WI38 (cell line): ENCODE measurements at regions not wholly inside any gene's neighbourhood (a gene's known extent, or its start where the extent isn't known, plus 50 kb on each side); places are given as distances from the start of the nearest gene placed in this dataset.
"Not testable (repeated sequence)": the region's sequence is repeated elsewhere in the genome, so short reads cannot be mapped to it uniquely, and the experiment has no call there.

Experiments
- H3K4me3 ChIP-seq: 2 replicates; pipeline ENCODE4 v1.5.1; 2011; ENCODE audit warnings: low read depth, mild to moderate bottlenecking, control low read depth, low read length
- CTCF ChIP-seq: IDR thresholded peaks from 2 replicates; pipeline ENCODE4 v1.5.1; 2012; ENCODE audit warnings: low read depth, mild to moderate bottlenecking, control low read depth, low read length

- H3K4me3 ChIP-seq, result no peak overlapping the region
- TF ChIP-seq CTCF, result no peak
These were observed 229.9 kb upstream of the GRIK2 start for GRCh38 chr6:101163611-101164010.

GRCh38 chr6:101167638-101168037 is 225.9 kb upstream of the GRIK2 start:
- no peak for TF ChIP-seq CTCF
- no peak overlapping the region for H3K4me3 ChIP-seq

GRCh38 chr6:101171049-101171448 is 222.5 kb upstream of the GRIK2 start:
- not testable (repeated sequence) for H3K4me3 ChIP-seq

- no peak overlapping the region for H3K4me3 ChIP-seq
- no peak for TF ChIP-seq CTCF
These were observed 214.8 kb upstream of the GRIK2 start for GRCh38 chr6:101178748-101179147.

GRCh38 chr6:101181006-101181405 is 212.5 kb upstream of the GRIK2 start:
- no peak for TF ChIP-seq CTCF
- H3K4me3 ChIP-seq, result no peak overlapping the region

- not testable (repeated sequence) for H3K4me3 ChIP-seq
These were observed 205.2 kb upstream of the GRIK2 start for GRCh38 chr6:101188285-101188798.

- H3K4me3 ChIP-seq, result no peak overlapping the region
- TF ChIP-seq CTCF, result no peak
These were observed 197.9 kb upstream of the GRIK2 start for GRCh38 chr6:101195588-101195987.

- no peak for TF ChIP-seq CTCF
- no peak overlapping the region for H3K4me3 ChIP-seq
These were observed 194.1 kb upstream of the GRIK2 start for GRCh38 chr6:101199441-101199840.

GRCh38 chr6:101202867-101203374 is 190.6 kb upstream of the GRIK2 start:
- no peak overlapping the region for H3K4me3 ChIP-seq
- TF ChIP-seq CTCF, result no peak
